ENCODE measurements at regions not wholly inside any gene's neighbourhood (a gene's known extent, or its start where the extent isn't known, plus 50 kb on each side); places are given as distances from the start of the nearest gene placed in this dataset.

- Mint-ChIP-seq H3K36me3 (peaks cover 24% of the 10 kb centered on the region), H3K4me1 (no peaks in the 10 kb centered on the region), H3K9me3 (peaks cover 73% of the 10 kb centered on the region), H3K4me3 (no peak overlapping the region), H3K27me3 (ENCODE audit: low read depth) (no peaks in the 10 kb centered on the region), H3K27ac (no peak overlapping the region)
- no peak for TF ChIP-seq CTCF (IDR thresholded peaks at IDR 0.05; ENCODE audit: unreplicated experiment)
- DNase-seq (ENCODE audit: low spot score in 2 of 2, unreplicated experiment in 2 of 2): no peak
These were observed 456.9 kb downstream of the PRELID2 start for GRCh38 chr5:145378226-145378625.

GRCh38 chr5:145375521-145375920 is 459.6 kb downstream of the PRELID2 start:
- peaks cover 80% of the 10 kb centered on the region for H3K9me3 Mint-ChIP-seq
- DNase-seq (ENCODE audit: low spot score in 2 of 2, unreplicated experiment in 2 of 2): no peak
- H3K4me3 Mint-ChIP-seq: no peak overlapping the region
- TF ChIP-seq CTCF (IDR thresholded peaks at IDR 0.05; ENCODE audit: unreplicated experiment): no peak
- H3K36me3 Mint-ChIP-seq: peaks cover 25% of the 10 kb centered on the region
- no peaks in the 10 kb centered on the region for H3K4me1 Mint-ChIP-seq
- H3K27ac Mint-ChIP-seq: no peak overlapping the region
- H3K27me3 Mint-ChIP-seq (ENCODE audit: low read depth): no peaks in the 10 kb centered on the region

- no peak overlapping the region for H3K27ac Mint-ChIP-seq
- H3K27me3 Mint-ChIP-seq (ENCODE audit: low read depth): no peaks in the 10 kb centered on the region
- H3K4me1 Mint-ChIP-seq: no peaks in the 10 kb centered on the region
- DNase-seq (ENCODE audit: low spot score in 2 of 2, unreplicated experiment in 2 of 2): no peak
- TF ChIP-seq CTCF (IDR thresholded peaks at IDR 0.05; ENCODE audit: unreplicated experiment): no peak
- H3K36me3 Mint-ChIP-seq: no peaks in the 10 kb centered on the region
- peaks cover 10% of the 10 kb centered on the region for H3K9me3 Mint-ChIP-seq
- no peak overlapping the region for H3K4me3 Mint-ChIP-seq
These were observed 469.7 kb downstream of the PRELID2 start for GRCh38 chr5:145365464-145365863.

GRCh38 chr5:145362266-145362665 is 472.9 kb downstream of the PRELID2 start:
- H3K36me3 Mint-ChIP-seq: no peaks in the 10 kb centered on the region
- H3K27me3 Mint-ChIP-seq (ENCODE audit: low read depth): no peaks in the 10 kb centered on the region
- H3K4me3 Mint-ChIP-seq: no peak overlapping the region
- DNase-seq (ENCODE audit: low spot score in 2 of 2, unreplicated experiment in 2 of 2): no peak
- H3K9me3 Mint-ChIP-seq: peaks cover 8% of the 10 kb centered on the region
- no peak for TF ChIP-seq CTCF (IDR thresholded peaks at IDR 0.05; ENCODE audit: unreplicated experiment)
- H3K27ac Mint-ChIP-seq: no peak overlapping the region
- no peaks in the 10 kb centered on the region for H3K4me1 Mint-ChIP-seq

- DNase-seq (ENCODE audit: low spot score in 2 of 2, unreplicated experiment in 2 of 2): no peak
- Mint-ChIP-seq H3K27me3 (ENCODE audit: low read depth) (no peaks in the 10 kb centered on the region), H3K4me1 (no peaks in the 10 kb centered on the region), H3K36me3 (no peaks in the 10 kb centered on the region), H3K9me3 (peaks cover 18% of the 10 kb centered on the region), H3K4me3 (no peak overlapping the region), H3K27ac (no peak overlapping the region)
- no peak for TF ChIP-seq CTCF (IDR thresholded peaks at IDR 0.05; ENCODE audit: unreplicated experiment)
These were observed 474.2 kb downstream of the PRELID2 start for GRCh38 chr5:145360936-145361335.

- DNase-seq (ENCODE audit: low spot score in 2 of 2, unreplicated experiment in 2 of 2): no peak
- Mint-ChIP-seq H3K4me3 (no peak overlapping the region), H3K36me3 (no peaks in the 10 kb centered on the region), H3K27ac (no peak overlapping the region), H3K9me3 (no peaks in the 10 kb centered on the region), H3K27me3 (ENCODE audit: low read depth) (no peaks in the 10 kb centered on the region), H3K4me1 (peaks cover 5% of the 10 kb centered on the region)
- TF ChIP-seq CTCF (IDR thresholded peaks at IDR 0.05; ENCODE audit: unreplicated experiment): no peak
These were observed 484.6 kb downstream of the PRELID2 start for GRCh38 chr5:145350513-145350912.

All from mesothelial cell of epicardium (in vitro differentiated cells).